HAP-1 (cell line): ENCODE measurements at regions not wholly inside any gene's neighbourhood (a gene's known extent, or its start where the extent isn't known, plus 50 kb on each side); places are given as distances from the start of the nearest gene placed in this dataset.

Experiments
- DNase-seq, 2 experiments: peaks; one replicate each; pipeline ENCODE4 v3.0.0-alpha.2; 2016 to 2020; ENCODE audit warnings: low spot score in 2 of 2
- H3K27me3 ChIP-seq: fragments of 250-450 bp; sonication (Bioruptor Pico); 2 replicates; pipeline ENCODE4 v1.5.1; 2020; ENCODE audit warnings: low read depth, mild to moderate bottlenecking, moderate library complexity
- H3K36me3 ChIP-seq: fragments of 250-450 bp; sonication (Bioruptor Pico); replicated peaks from 2 replicates; pipeline ENCODE4 v1.5.1; 2020; ENCODE audit warnings: mild to moderate bottlenecking
- H3K4me1 ChIP-seq: fragments of 250-450 bp; sonication (Bioruptor Pico); 2 replicates; pipeline ENCODE4 v1.5.1; 2020; ENCODE audit warnings: mild to moderate bottlenecking
- H3K4me3 ChIP-seq: fragments of 250-450 bp; sonication (Bioruptor Pico); 2 replicates; pipeline ENCODE4 v1.5.1; 2020; ENCODE audit warnings: mild to moderate bottlenecking, moderate library complexity
- H3K9me3 ChIP-seq: fragments of 250-450 bp; sonication (Bioruptor Pico); 2 replicates; pipeline ENCODE4 v1.5.1; 2020; ENCODE audit warnings: mild to moderate bottlenecking, moderate library complexity
- in situ Hi-C: fragments of 300-500 bp; cut with MboI; formaldehyde crosslinking; loops from 3 replicates; pipeline ENCODE4 v1.14.3; 2020; ENCODE audit warnings: low sequenced_read_pairs, inconsistent platforms, mixed read lengths

- no peaks in the 10 kb centered on the region for H3K9me3 ChIP-seq
- H3K27me3 ChIP-seq = no peaks in the 10 kb centered on the region; the same call in 1 of the 2 replicates
- no peaks in the 10 kb centered on the region for H3K4me1 ChIP-seq
- DNase-seq = no peak
- H3K4me3 ChIP-seq = no peak overlapping the region
- H3K36me3 ChIP-seq = no peaks in the 10 kb centered on the region
- in situ Hi-C loops = no loop called here
Measured at GRCh38 chr10:2992401-2993198, 74.7 kb upstream of the PFKP start.

GRCh38 chr10:2990764-2991163 lies 76.6 kb upstream of the PFKP start:
- Histone ChIP-seq H3K4me1 (no peaks in the 10 kb centered on the region), H3K9me3 (no peaks in the 10 kb centered on the region), H3K4me3 (no peak overlapping the region), H3K27me3 (no peaks in the 10 kb centered on the region; the same call in 1 of the 2 replicates), H3K36me3 (no peaks in the 10 kb centered on the region)
- DNase-seq = no peak
- in situ Hi-C loops = no loop called here

GRCh38 chr10:2989292-2989947 lies 77.9 kb upstream of the PFKP start:
- Histone ChIP-seq H3K36me3 (no peaks in the 10 kb centered on the region), H3K4me3 (no peak overlapping the region), H3K27me3 (no peaks in the 10 kb centered on the region; the same call in 1 of the 2 replicates), H3K4me1 (no peaks in the 10 kb centered on the region), H3K9me3 (no peaks in the 10 kb centered on the region)
- DNase-seq = no peak
- in situ Hi-C loops = no loop called here

GRCh38 chr10:2987185-2987768 lies 80.1 kb upstream of the PFKP start:
- no peaks in the 10 kb centered on the region for H3K36me3 ChIP-seq
- no peaks in the 10 kb centered on the region for H3K9me3 ChIP-seq
- H3K4me3 ChIP-seq = no peak overlapping the region
- H3K4me1 ChIP-seq = no peaks in the 10 kb centered on the region
- in situ Hi-C loops = no loop called here
- DNase-seq = no peak
- no peaks in the 10 kb centered on the region for H3K27me3 ChIP-seq

- in situ Hi-C loops = no loop called here
- Histone ChIP-seq H3K9me3 (no peaks in the 10 kb centered on the region), H3K4me3 (no peak overlapping the region), H3K36me3 (no peaks in the 10 kb centered on the region), H3K4me1 (no peaks in the 10 kb centered on the region), H3K27me3 (no peaks in the 10 kb centered on the region)
- DNase-seq = no peak
Measured at GRCh38 chr10:2986391-2986801, 81.0 kb upstream of the PFKP start.

- Histone ChIP-seq H3K4me3 (no peak overlapping the region), H3K36me3 (no peaks in the 10 kb centered on the region), H3K4me1 (no peaks in the 10 kb centered on the region), H3K9me3 (no peaks in the 10 kb centered on the region), H3K27me3 (no peaks in the 10 kb centered on the region)
- in situ Hi-C loops = no loop called here
- no peak for DNase-seq
Measured at GRCh38 chr10:2985729-2986232, 81.6 kb upstream of the PFKP start.

GRCh38 chr10:2984682-2985081 lies 82.7 kb upstream of the PFKP start:
- Histone ChIP-seq H3K27me3 (no peaks in the 10 kb centered on the region), H3K36me3 (no peaks in the 10 kb centered on the region), H3K9me3 (no peaks in the 10 kb centered on the region), H3K4me1 (no peaks in the 10 kb centered on the region), H3K4me3 (no peak overlapping the region)
- in situ Hi-C loops = no loop called here
- no peak for DNase-seq

- H3K9me3 ChIP-seq = no peaks in the 10 kb centered on the region
- DNase-seq = no peak
- no peaks in the 10 kb centered on the region for H3K36me3 ChIP-seq
- no peaks in the 10 kb centered on the region for H3K4me1 ChIP-seq
- H3K4me3 ChIP-seq = no peak overlapping the region
- no peaks in the 10 kb centered on the region for H3K27me3 ChIP-seq
- in situ Hi-C loops = no loop called here
Measured at GRCh38 chr10:2982146-2982545, 85.2 kb upstream of the PFKP start.

GRCh38 chr10:2981361-2981801 lies 86.0 kb upstream of the PFKP start:
- Histone ChIP-seq H3K36me3 (no peaks in the 10 kb centered on the region), H3K4me3 (no peak overlapping the region), H3K27me3 (no peaks in the 10 kb centered on the region), H3K4me1 (no peaks in the 10 kb centered on the region), H3K9me3 (no peaks in the 10 kb centered on the region)
- DNase-seq = no peak
- in situ Hi-C loops = no loop called here

- Histone ChIP-seq H3K36me3 (no peaks in the 10 kb centered on the region), H3K4me3 (no peak overlapping the region), H3K4me1 (no peaks in the 10 kb centered on the region), H3K27me3 (no peaks in the 10 kb centered on the region), H3K9me3 (no peaks in the 10 kb centered on the region)
- DNase-seq = no peak
- in situ Hi-C loops = no loop called here
Measured at GRCh38 chr10:2980791-2981360, 86.5 kb upstream of the PFKP start.

- Histone ChIP-seq H3K36me3 (no peaks in the 10 kb centered on the region), H3K9me3 (no peaks in the 10 kb centered on the region), H3K27me3 (no peaks in the 10 kb centered on the region), H3K4me1 (no peaks in the 10 kb centered on the region), H3K4me3 (no peak overlapping the region)
- DNase-seq = no peak
- in situ Hi-C loops = no loop called here
Measured at GRCh38 chr10:2980116-2980515, 87.2 kb upstream of the PFKP start.

- Histone ChIP-seq H3K36me3 (no peaks in the 10 kb centered on the region), H3K27me3 (no peaks in the 10 kb centered on the region), H3K4me3 (no peak overlapping the region), H3K9me3 (no peaks in the 10 kb centered on the region), H3K4me1 (no peaks in the 10 kb centered on the region)
- in situ Hi-C loops = no loop called here
- DNase-seq = no peak
Measured at GRCh38 chr10:2979306-2979705, 88.0 kb upstream of the PFKP start.

- no peaks in the 10 kb centered on the region for H3K4me1 ChIP-seq
- H3K4me3 ChIP-seq = no peak overlapping the region
- H3K36me3 ChIP-seq = no peaks in the 10 kb centered on the region
- H3K27me3 ChIP-seq = no peaks in the 10 kb centered on the region
- DNase-seq = no peak
- in situ Hi-C loops = no loop called here
- no peaks in the 10 kb centered on the region for H3K9me3 ChIP-seq
Measured at GRCh38 chr10:2978574-2979273, 88.6 kb upstream of the PFKP start.
